ENCODE measurements at regions not wholly inside any gene's neighbourhood (a gene's known extent, or its start where the extent isn't known, plus 50 kb on each side); places are given as distances from the start of the nearest gene placed in this dataset.
"Not testable (repeated sequence)": the region's sequence is repeated elsewhere in the genome, so short reads cannot be mapped to it uniquely, and the experiment has no call there.

GRCh38 chr20:59469267-59470252, 134.8 kb upstream of the PHACTR3 start:
- Mint-ChIP-seq H3K27me3 (peaks cover 3% of the 10 kb centered on the region), H3K4me3 (no peak overlapping the region), H3K4me1 (no peaks in the 10 kb centered on the region), H3K36me3 (ENCODE audit: low read depth) (no peaks in the 10 kb centered on the region), H3K27ac (no peak overlapping the region), H3K9me3 (no peaks in the 10 kb centered on the region)
- intact Hi-C loops (cut with micrococcal nuclease): no loop called here
- no peak for DNase-seq

GRCh38 chr20:59470521-59470920, 133.8 kb upstream of the PHACTR3 start:
- intact Hi-C loops (cut with micrococcal nuclease): no loop called here
- peaks cover 3% of the 10 kb centered on the region for H3K27me3 Mint-ChIP-seq
- no peaks in the 10 kb centered on the region for H3K36me3 Mint-ChIP-seq (ENCODE audit: low read depth)
- H3K9me3 Mint-ChIP-seq: no peaks in the 10 kb centered on the region
- no peak overlapping the region for H3K4me3 Mint-ChIP-seq
- no peaks in the 10 kb centered on the region for H3K4me1 Mint-ChIP-seq
- no peak for DNase-seq
- H3K27ac Mint-ChIP-seq: no peak overlapping the region

- Mint-ChIP-seq H3K4me1 (no peaks in the 10 kb centered on the region), H3K36me3 (ENCODE audit: low read depth) (no peaks in the 10 kb centered on the region), H3K4me3 (no peak overlapping the region), H3K9me3 (no peaks in the 10 kb centered on the region), H3K27me3 (peaks cover 6% of the 10 kb centered on the region), H3K27ac (no peak overlapping the region)
- DNase-seq: no peak
- intact Hi-C loops (cut with micrococcal nuclease): no loop called here
These were observed 132.5 kb upstream of the PHACTR3 start for GRCh38 chr20:59471653-59472421.

- no peak overlapping the region for H3K4me3 Mint-ChIP-seq
- no peaks in the 10 kb centered on the region for H3K36me3 Mint-ChIP-seq (ENCODE audit: low read depth)
- H3K4me1 Mint-ChIP-seq: no peaks in the 10 kb centered on the region
- H3K9me3 Mint-ChIP-seq: no peaks in the 10 kb centered on the region
- no peak overlapping the region for H3K27ac Mint-ChIP-seq
- H3K27me3 Mint-ChIP-seq: peaks cover 6% of the 10 kb centered on the region
- intact Hi-C loops (cut with micrococcal nuclease): no loop called here
- DNase-seq: no peak
These were observed 130.6 kb upstream of the PHACTR3 start for GRCh38 chr20:59473742-59474141.

DNA sequence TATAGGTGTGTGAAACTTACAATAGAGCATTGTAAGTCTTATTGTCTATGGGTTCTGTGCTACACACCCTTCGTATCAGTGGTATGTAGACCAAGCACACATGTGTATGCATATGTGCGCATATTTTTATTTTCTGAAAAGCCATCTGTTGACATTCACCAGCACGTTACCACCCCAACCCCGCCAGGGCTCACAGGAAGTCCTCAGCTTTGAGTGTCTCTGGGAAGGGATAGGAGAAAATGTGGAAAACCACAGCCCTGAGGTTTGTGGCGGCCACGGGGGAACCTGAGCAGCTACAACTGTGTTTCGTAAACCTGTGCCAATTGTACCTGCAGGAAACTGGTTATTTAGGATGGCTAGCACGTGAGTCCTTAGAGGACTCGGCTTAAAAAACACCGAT, 123.3 kb upstream of the PHACTR3 start:
- Mint-ChIP-seq H3K36me3 (ENCODE audit: low read depth) (no peaks in the 10 kb centered on the region), H3K9me3 (no peaks in the 10 kb centered on the region), H3K27ac (no peak overlapping the region), H3K4me3 (no peak overlapping the region), H3K4me1 (no peaks in the 10 kb centered on the region), H3K27me3 (peaks cover 9% of the 10 kb centered on the region)
- intact Hi-C loops (cut with micrococcal nuclease): no loop called here
- no peak for DNase-seq

DNA sequence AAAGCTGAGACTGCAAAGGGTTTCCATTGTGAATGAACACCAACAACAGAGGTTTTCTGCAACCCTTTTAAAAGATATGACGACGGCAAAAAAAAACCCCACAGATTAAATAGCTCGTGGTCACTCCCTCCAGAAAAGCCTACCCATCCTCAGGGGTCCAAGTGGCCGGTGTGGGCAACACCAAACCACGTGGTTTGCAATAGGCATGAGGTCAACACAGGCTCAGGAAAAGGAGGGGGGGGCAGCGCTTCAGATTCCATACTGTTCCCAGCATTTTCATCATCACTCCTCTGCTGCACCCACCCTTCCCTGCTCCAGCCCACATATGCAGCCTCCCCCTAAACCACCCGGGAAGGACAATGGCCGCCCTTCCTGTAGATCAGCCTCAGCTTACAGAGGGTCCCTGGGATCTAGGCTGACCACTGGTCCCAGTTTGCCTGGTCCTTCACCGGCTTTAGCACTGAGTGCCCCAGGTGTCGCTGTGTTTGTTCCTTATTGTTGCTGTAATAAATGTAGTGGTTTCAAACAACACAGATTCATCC, 122.8 kb upstream of the PHACTR3 start:
- intact Hi-C loops (cut with micrococcal nuclease): no loop called here
- no peak for DNase-seq
- Mint-ChIP-seq H3K27me3 (peaks cover 7% of the 10 kb centered on the region), H3K9me3 (no peaks in the 10 kb centered on the region), H3K36me3 (ENCODE audit: low read depth) (no peaks in the 10 kb centered on the region), H3K4me1 (no peaks in the 10 kb centered on the region), H3K4me3 (no peak overlapping the region), H3K27ac (no peak overlapping the region)

GRCh38 chr20:59482351-59483187, 121.8 kb upstream of the PHACTR3 start:
- H3K9me3 Mint-ChIP-seq: no peaks in the 10 kb centered on the region
- no peaks in the 10 kb centered on the region for H3K36me3 Mint-ChIP-seq (ENCODE audit: low read depth)
- no peak overlapping the region for H3K4me3 Mint-ChIP-seq
- DNase-seq: no peak
- H3K27me3 Mint-ChIP-seq: peaks cover 7% of the 10 kb centered on the region
- H3K4me1 Mint-ChIP-seq: no peaks in the 10 kb centered on the region
- no peak overlapping the region for H3K27ac Mint-ChIP-seq
- intact Hi-C loops (cut with micrococcal nuclease): no loop called here

- intact Hi-C loops (cut with micrococcal nuclease): no loop called here
- no peak overlapping the region for H3K4me3 Mint-ChIP-seq
- H3K36me3 Mint-ChIP-seq (ENCODE audit: low read depth): no peaks in the 10 kb centered on the region
These were observed 120.9 kb upstream of the PHACTR3 start for GRCh38 chr20:59483481-59483880.

GRCh38 chr20:59484228-59484627, 120.1 kb upstream of the PHACTR3 start:
- Mint-ChIP-seq H3K27me3 (peaks cover 3% of the 10 kb centered on the region), H3K36me3 (ENCODE audit: low read depth) (no peaks in the 10 kb centered on the region), H3K27ac (no peak overlapping the region), H3K4me3 (no peak overlapping the region), H3K9me3 (no peaks in the 10 kb centered on the region), H3K4me1 (no peaks in the 10 kb centered on the region)
- intact Hi-C loops (cut with micrococcal nuclease): no loop called here
- DNase-seq: no peak

More at GRCh38 chr20:59483481-59483880, 120.9 kb upstream of the PHACTR3 start:
- Mint-ChIP-seq H3K27ac (no peak overlapping the region), H3K9me3 (no peaks in the 10 kb centered on the region), H3K27me3 (peaks cover 7% of the 10 kb centered on the region), H3K4me1 (no peaks in the 10 kb centered on the region)
- no peak for DNase-seq

GRCh38 chr20:59485576-59486454, 118.5 kb upstream of the PHACTR3 start:
- H3K27me3 Mint-ChIP-seq: no peaks in the 10 kb centered on the region
- H3K4me3 Mint-ChIP-seq: no peak overlapping the region
- H3K27ac Mint-ChIP-seq: no peak overlapping the region
- H3K4me1 Mint-ChIP-seq: no peaks in the 10 kb centered on the region
- DNase-seq: no peak
- no peaks in the 10 kb centered on the region for H3K36me3 Mint-ChIP-seq (ENCODE audit: low read depth)
- H3K9me3 Mint-ChIP-seq: no peaks in the 10 kb centered on the region
- intact Hi-C loops (cut with micrococcal nuclease): no loop called here

DNA sequence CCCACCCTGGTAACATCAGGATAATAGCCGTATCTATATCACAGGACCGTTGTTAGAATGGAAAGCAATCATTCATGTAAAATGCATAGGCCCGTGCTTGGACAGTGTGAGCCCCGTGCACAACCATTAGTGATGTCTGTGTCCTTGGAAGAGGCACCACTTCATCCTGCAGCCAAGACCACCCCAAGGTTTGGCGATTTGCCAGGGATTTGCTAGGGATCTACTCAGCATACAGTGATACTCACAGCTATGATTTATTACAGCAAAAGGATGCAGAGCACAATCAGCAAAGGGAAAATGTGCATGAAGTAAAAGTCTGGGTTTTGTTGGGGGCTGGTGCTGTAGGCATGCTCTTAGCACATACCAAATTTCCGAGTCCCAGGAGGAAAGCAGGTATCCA, 115.9 kb upstream of the PHACTR3 start:
- intact Hi-C loops (cut with micrococcal nuclease); H3K4me1 Mint-ChIP-seq; H3K36me3 Mint-ChIP-seq (ENCODE audit: low read depth); H3K27me3 Mint-ChIP-seq; H3K4me3 Mint-ChIP-seq; H3K27ac Mint-ChIP-seq; H3K9me3 Mint-ChIP-seq; DNase-seq: not testable (repeated sequence)

DNA sequence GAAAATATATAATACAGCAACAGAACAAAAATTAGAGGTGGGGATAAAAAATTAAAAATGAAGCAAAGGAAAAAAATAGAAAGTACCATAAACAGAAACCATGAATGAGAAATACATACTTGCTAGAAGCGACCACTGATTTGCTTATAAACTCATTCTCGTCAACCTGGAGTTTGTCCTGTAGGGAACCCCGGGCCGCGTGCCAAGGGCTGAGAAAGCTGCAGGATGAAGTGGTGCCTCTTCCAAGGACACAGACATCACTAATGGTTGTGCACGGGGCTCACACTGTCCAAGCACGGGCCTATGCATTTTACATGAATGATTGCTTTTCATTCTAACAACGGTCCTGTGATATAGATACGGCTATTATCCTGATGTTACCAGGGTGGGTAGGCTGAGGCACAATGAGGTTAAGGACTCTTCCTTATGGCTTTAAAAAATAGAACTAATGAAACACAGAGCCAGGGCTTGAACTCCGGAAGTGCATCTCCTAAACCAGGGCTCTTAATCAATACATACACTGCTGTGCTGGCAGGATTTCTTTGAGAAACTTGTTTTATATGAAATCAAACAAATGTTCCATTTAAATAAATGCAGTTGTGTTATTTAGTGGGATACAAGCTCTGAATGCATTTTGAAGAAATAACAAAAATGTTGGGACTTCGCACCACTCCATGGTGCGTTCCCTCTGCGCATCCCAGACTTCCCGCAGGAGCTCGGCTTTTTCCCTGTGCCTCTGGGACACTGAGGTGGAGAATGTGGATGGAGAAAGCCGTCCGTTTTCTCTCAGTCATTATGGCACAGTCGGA, 113.9 kb upstream of the PHACTR3 start:
- H3K9me3 Mint-ChIP-seq; H3K36me3 Mint-ChIP-seq (ENCODE audit: low read depth); H3K4me1 Mint-ChIP-seq; H3K27ac Mint-ChIP-seq; H3K27me3 Mint-ChIP-seq; intact Hi-C loops (cut with micrococcal nuclease); DNase-seq; H3K4me3 Mint-ChIP-seq: not testable (repeated sequence)

Measured in activated CD4-positive, alpha-beta T cell treated with anti-CD3 and anti-CD28 coated beads, Interleukin-2, amount 10 ng/mL, durations not matched to agents 24 days and 14 days (primary cell).